Kidney (tissue), 13 donors: ENCODE measurements at regions not wholly inside any gene's neighbourhood (a gene's known extent, or its start where the extent isn't known, plus 50 kb on each side); places are given as distances from the start of the nearest gene placed in this dataset.
A peak's percentile ranks its signal among the peaks of the same experiment; 100 is the strongest.

Experiments
- DNase-seq, 5 donors: peaks; one replicate each; pipeline ENCODE4 v3.0.0-alpha.2; 2013 to 2020
- FAIRE-seq: peaks from 2 replicates; lab custom pipeline; 2012; peaks lifted over from hg19 to GRCh38; lab: Jason Lieb, UNC
- H3K27ac ChIP-seq, 2 donors: one replicate each; pipeline ENCODE4 v1.7.0; 2013; ENCODE audit warnings: low read depth in 2 of 2, low read length in 2 of 2, inconsistent platforms in 1 of 2
- H3K27me3 ChIP-seq: one replicate; pipeline ENCODE4 v1.7.1; 2013; ENCODE audit warnings: low read length, inconsistent platforms; ENCODE audit not compliant: control insufficient read depth, insufficient read depth
- H3K36me3 ChIP-seq, 3 donors: one replicate each; pipeline versions ENCODE4 v1.7.0 to v1.7.1; 2013; ENCODE audit warnings: low read length in 3 of 3, control low read depth in 1 of 3, inconsistent platforms in 1 of 3; ENCODE audit not compliant: insufficient read depth in 3 of 3, control insufficient read depth in 2 of 3
- H3K4me1 ChIP-seq, 3 donors: one replicate each; pipeline versions ENCODE4 v1.7.0 to v1.7.1; 2013; ENCODE audit warnings: low read length in 3 of 3, inconsistent platforms in 1 of 3, low read depth in 1 of 3; ENCODE audit not compliant: control insufficient read depth in 2 of 3, insufficient read depth in 2 of 3
- H3K4me3 ChIP-seq, 3 donors: one replicate each; pipeline versions ENCODE4 v1.7.0 to v1.8.1; 2013; ENCODE audit warnings: low read length in 3 of 3, control low read depth in 1 of 3, inconsistent platforms in 1 of 3
- H3K9ac ChIP-seq, 3 donors: one replicate each; pipeline versions ENCODE4 v1.7.0 to v1.7.1; 2013; ENCODE audit warnings: low read length in 3 of 3, control low read depth in 1 of 3, inconsistent platforms in 1 of 3
- H3K9me3 ChIP-seq, 3 donors: one replicate each; pipeline versions ENCODE4 v1.7.0 to v1.7.1; 2013; ENCODE audit warnings: low read length in 3 of 3, control low read depth in 1 of 3, inconsistent platforms in 1 of 3; ENCODE audit not compliant: control insufficient read depth in 2 of 3, insufficient read depth in 1 of 3
- intact Hi-C: fragments of 100-400 bp; cut with DNase I; formaldehyde crosslinking; loops from one replicate; pipeline ENCODE4 v1.11.1; 2022
- TF ChIP-seq, protein P1 (sequence below): IDR thresholded peaks from 3 replicates; pipeline ENCODE4 v1.5.1; 2012; ENCODE audit warnings: mild to moderate bottlenecking, moderate library complexity, borderline replicate concordance; ENCODE audit not compliant: insufficient read depth; ENCODE audit errors: extremely low read depth
- donor health status: control.
- donor health status: control.
- donor health status: control.
- donor health status: control.
- donor health status: control.
- donor health status: DM: yes; HTN: yes; CAD: no.
- donor health status: Normal renal cell carcinoma (clear cell type).

DNA sequence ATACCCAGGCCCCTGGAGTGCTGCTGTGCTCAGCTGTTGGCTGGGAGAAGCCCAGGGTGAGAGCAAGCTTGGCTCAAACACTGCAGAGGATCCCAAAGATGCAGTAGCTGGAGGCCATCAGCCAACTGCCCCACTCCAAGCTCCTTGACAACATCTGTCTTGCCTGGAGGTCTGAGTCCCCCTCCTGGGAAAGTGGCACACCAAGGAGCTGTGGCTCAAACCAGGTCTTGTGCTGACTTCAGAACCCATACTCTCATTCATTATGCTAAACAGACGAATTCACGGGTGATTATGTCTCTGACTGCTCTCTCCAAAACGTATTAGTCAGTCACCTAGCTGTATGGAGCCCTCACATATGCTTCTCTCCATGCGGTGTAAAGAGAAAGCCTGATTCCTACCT, 206.1 kb downstream of the TTC32 start:
- DNase-seq (peak in 1 of 5 donors; percentile 13), FAIRE-seq (no peak)
- intact Hi-C loops: no loop called here
- H3K4me1 ChIP-seq: no peaks in the 10 kb centered on the region
- no peak overlapping the region for H3K27ac ChIP-seq
- no peaks in the 10 kb centered on the region for H3K36me3 ChIP-seq
- no peak overlapping the region for H3K9ac ChIP-seq
- TF ChIP-seq, protein P1, sequence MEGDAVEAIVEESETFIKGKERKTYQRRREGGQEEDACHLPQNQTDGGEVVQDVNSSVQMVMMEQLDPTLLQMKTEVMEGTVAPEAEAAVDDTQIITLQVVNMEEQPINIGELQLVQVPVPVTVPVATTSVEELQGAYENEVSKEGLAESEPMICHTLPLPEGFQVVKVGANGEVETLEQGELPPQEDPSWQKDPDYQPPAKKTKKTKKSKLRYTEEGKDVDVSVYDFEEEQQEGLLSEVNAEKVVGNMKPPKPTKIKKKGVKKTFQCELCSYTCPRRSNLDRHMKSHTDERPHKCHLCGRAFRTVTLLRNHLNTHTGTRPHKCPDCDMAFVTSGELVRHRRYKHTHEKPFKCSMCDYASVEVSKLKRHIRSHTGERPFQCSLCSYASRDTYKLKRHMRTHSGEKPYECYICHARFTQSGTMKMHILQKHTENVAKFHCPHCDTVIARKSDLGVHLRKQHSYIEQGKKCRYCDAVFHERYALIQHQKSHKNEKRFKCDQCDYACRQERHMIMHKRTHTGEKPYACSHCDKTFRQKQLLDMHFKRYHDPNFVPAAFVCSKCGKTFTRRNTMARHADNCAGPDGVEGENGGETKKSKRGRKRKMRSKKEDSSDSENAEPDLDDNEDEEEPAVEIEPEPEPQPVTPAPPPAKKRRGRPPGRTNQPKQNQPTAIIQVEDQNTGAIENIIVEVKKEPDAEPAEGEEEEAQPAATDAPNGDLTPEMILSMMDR: no peak
- peaks cover 0 to 5% (median 0%) of the 10 kb centered on the region in 3 donors for H3K9me3 ChIP-seq
- no peak overlapping the region for H3K4me3 ChIP-seq
- no peaks in the 10 kb centered on the region for H3K27me3 ChIP-seq

DNA sequence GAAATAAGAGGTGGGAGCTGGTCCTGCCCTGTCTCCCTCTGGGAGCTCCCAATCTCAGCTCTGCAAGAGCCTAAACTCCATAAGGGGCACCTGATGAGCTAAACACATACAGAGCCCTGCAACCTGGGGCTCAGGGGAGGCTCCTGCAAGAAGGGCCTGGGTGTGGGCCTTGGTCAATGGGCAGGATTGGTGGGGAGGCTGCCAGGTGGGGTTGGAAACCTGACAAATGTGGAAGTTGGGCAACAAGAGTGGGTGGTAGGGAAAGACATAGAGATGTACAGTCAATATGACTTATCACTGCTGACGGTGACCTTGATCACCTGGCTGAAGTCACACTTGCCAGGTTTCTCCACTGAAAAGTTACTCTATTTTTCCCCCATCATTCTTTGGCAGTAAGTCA, 209.9 kb downstream of the TTC32 start:
- TF ChIP-seq, protein P1: no peak
- intact Hi-C loops: no loop called here
- Histone ChIP-seq H3K27ac (no peak overlapping the region), H3K36me3 (no peaks in the 10 kb centered on the region), H3K9me3 (no peaks in the 10 kb centered on the region), H3K9ac (no peak overlapping the region), H3K27me3 (no peaks in the 10 kb centered on the region), H3K4me1 (no peaks in the 10 kb centered on the region), H3K4me3 (no peak overlapping the region)
- DNase-seq (peak in 1 of 5 donors; percentile 8), FAIRE-seq (no peak)

DNA sequence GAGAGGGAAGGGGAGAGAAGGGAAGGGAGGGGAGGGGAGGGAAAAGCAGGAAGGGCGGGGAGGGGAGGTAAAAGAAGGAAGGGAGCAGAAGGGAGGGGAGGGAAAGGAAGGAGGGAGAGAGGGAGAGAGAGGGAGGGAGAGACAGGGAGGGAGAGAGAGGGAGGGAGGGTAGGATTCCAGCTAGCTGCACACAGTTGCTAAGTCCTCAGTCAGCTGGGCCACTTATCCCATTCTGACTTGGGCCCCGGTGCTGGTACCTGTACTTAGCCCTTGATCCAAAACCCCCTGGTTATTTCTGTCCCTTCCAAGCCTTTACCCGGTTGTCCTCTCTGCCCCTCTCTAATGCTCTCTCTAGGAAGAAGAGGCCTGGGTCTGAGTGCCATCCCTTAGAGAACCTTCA, 211.4 kb downstream of the TTC32 start:
- TF ChIP-seq, protein P1: no peak
- Histone ChIP-seq H3K27me3 (no peaks in the 10 kb centered on the region), H3K9me3 (no peaks in the 10 kb centered on the region), H3K9ac (no peak overlapping the region), H3K4me3 (no peak overlapping the region), H3K36me3 (no peaks in the 10 kb centered on the region), H3K27ac (no peak overlapping the region), H3K4me1 (no peaks in the 10 kb centered on the region)
- DNase-seq (no peak), FAIRE-seq (no peak)
- intact Hi-C loops: no loop called here

DNA sequence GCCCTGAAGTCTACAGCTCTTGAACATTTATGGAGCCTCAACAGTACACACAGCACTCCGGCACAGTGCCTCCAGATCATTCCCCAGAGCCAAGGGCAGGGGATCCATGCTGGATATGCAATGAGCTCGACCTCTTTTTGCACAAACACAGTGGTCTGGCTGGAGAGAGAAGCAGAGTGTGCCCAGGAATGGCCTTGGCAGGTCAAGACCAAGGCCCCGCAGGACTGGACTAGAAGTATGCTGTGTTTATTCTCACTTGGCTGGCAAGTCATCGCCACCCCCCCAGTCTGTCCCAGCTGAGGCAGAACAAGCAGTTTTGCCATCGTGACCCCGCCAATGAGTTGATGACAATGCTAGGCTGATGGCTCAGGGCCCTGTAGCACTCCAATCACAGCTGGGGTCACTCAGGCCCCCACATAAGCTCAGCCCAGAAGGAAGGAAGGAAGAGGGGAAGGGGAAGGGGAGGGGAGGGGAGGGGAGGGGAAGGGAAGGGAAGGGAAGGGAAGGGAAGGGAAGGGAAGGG, 212.1 kb downstream of the TTC32 start:
- TF ChIP-seq, protein P1: no peak
- intact Hi-C loops: no loop called here
- DNase-seq: peak in 1 of 5 donors; percentile 12

More for the DNA sequence above, 212.1 kb downstream of the TTC32 start:
- H3K4me1 ChIP-seq: no peaks in the 10 kb centered on the region
- no peaks in the 10 kb centered on the region for H3K9me3 ChIP-seq
- H3K4me3 ChIP-seq: no peak overlapping the region
- H3K36me3 ChIP-seq: no peaks in the 10 kb centered on the region
- no peak overlapping the region for H3K27ac ChIP-seq
- H3K9ac ChIP-seq: no peak overlapping the region
- no peak for FAIRE-seq
- no peaks in the 10 kb centered on the region for H3K27me3 ChIP-seq
